A673 (cell line): ENCODE measurements at regions not wholly inside any gene's neighbourhood (a gene's known extent, or its start where the extent isn't known, plus 50 kb on each side); places are given as distances from the start of the nearest gene placed in this dataset.

ENCODE experiments used
- EZH2 ChIP-seq: fragments of 200-600 bp; sonication (generic); IDR thresholded peaks from 2 replicates; pipeline ENCODE4 v1.6.1; 2017; ENCODE audit warnings: borderline replicate concordance, low read depth, mild to moderate bottlenecking, mixed read lengths, antibody characterized with exemption, low read length; ENCODE audit not compliant: poor library complexity, severe bottlenecking
- TF ChIP-seq, protein P1 (sequence below): fragments of 300-800, 200-600 bp; sonication (generic); conservative IDR thresholded peaks from 2 replicates; pipeline ENCODE4 v1.5.1; 2017; ENCODE audit warnings: low read depth, mild to moderate bottlenecking, antibody characterized with exemption, low read length, moderate library complexity, mixed read lengths

DNA sequence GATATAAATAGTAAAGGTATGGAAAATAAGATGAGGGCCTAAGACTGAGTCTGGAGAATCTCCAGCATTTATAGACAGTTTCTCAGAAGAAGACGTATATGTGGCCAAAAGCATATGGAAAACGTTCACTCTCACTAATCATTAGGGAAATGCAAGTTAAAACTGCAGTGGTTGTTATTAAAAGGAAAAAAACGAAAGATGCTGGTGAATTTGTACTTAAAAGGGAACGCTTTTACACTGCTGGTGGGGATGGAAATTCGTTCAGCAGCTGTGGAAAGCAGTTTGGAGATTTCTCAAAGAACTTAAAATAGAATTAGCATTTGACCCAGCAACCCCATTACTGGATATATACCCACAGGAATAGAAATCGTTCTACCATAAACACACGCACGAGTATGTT is 180.5 kb upstream of the CADM1 start:
- TF ChIP-seq, protein P1, sequence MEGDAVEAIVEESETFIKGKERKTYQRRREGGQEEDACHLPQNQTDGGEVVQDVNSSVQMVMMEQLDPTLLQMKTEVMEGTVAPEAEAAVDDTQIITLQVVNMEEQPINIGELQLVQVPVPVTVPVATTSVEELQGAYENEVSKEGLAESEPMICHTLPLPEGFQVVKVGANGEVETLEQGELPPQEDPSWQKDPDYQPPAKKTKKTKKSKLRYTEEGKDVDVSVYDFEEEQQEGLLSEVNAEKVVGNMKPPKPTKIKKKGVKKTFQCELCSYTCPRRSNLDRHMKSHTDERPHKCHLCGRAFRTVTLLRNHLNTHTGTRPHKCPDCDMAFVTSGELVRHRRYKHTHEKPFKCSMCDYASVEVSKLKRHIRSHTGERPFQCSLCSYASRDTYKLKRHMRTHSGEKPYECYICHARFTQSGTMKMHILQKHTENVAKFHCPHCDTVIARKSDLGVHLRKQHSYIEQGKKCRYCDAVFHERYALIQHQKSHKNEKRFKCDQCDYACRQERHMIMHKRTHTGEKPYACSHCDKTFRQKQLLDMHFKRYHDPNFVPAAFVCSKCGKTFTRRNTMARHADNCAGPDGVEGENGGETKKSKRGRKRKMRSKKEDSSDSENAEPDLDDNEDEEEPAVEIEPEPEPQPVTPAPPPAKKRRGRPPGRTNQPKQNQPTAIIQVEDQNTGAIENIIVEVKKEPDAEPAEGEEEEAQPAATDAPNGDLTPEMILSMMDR, result no peak
- TF ChIP-seq EZH2, result no peak
